ENCODE measurements at regions not wholly inside any gene's neighbourhood (a gene's known extent, or its start where the extent isn't known, plus 50 kb on each side); places are given as distances from the start of the nearest gene placed in this dataset.

- DNase-seq (ENCODE audit: low spot score): no peak
- TF ChIP-seq, protein P1, sequence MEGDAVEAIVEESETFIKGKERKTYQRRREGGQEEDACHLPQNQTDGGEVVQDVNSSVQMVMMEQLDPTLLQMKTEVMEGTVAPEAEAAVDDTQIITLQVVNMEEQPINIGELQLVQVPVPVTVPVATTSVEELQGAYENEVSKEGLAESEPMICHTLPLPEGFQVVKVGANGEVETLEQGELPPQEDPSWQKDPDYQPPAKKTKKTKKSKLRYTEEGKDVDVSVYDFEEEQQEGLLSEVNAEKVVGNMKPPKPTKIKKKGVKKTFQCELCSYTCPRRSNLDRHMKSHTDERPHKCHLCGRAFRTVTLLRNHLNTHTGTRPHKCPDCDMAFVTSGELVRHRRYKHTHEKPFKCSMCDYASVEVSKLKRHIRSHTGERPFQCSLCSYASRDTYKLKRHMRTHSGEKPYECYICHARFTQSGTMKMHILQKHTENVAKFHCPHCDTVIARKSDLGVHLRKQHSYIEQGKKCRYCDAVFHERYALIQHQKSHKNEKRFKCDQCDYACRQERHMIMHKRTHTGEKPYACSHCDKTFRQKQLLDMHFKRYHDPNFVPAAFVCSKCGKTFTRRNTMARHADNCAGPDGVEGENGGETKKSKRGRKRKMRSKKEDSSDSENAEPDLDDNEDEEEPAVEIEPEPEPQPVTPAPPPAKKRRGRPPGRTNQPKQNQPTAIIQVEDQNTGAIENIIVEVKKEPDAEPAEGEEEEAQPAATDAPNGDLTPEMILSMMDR (IDR thresholded peaks at IDR 0.05; ENCODE audit: extremely low read depth, missing control alignments): no peak
Measured at GRCh38 chrX:68912113-68912512, 83.3 kb downstream of the EFNB1 start.

- TF ChIP-seq, protein P1 (IDR thresholded peaks at IDR 0.05; ENCODE audit: extremely low read depth, missing control alignments): no peak
- DNase-seq (ENCODE audit: low spot score): no peak
Measured at GRCh38 chrX:68910731-68911428, 82.1 kb downstream of the EFNB1 start.

DNA sequence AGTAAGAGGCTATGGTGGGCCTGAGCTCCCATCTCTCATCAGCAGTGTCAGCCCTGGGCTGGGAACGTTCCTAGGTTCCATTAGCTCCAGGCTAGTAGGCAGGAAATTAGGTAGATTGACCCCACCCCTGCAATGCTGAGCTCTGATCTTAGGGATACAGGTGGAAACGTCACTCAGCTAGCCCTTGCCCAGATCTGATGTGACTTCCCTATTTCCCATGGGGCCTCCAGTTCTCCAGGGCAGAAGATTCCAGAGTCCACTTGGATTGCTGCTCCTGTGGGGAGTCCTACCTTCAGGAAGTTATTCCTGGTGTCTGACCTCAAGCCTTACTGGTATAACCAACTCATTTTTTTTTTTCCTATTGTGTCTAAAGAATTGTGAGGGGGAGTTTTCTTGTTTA, 81.1 kb downstream of the EFNB1 start:
- TF ChIP-seq, protein P1 (IDR thresholded peaks at IDR 0.05; ENCODE audit: extremely low read depth, missing control alignments): no peak
- DNase-seq (ENCODE audit: low spot score): no peak

DNA sequence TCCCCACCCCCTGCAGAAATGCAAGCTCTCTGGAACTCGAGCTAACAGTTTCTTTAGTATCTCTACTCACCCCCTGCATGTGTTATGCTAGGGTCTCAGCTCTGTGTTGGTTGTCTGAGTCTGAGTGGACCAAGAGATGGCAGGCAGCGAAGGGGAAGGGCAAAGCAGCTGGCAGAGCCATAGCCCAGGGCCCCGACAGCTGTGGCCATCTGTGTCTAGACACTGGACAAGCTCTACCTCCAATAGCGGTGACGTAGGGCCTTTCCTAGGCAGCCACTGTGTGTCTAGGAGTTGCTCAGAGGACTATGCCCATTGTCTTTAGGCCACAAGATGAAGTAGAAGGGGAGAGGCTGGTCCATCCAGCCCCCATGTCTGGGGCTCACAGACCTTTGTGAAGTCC, 79.2 kb downstream of the EFNB1 start:
- TF ChIP-seq, protein P1 (IDR thresholded peaks at IDR 0.05; ENCODE audit: extremely low read depth, missing control alignments): no peak

DNA sequence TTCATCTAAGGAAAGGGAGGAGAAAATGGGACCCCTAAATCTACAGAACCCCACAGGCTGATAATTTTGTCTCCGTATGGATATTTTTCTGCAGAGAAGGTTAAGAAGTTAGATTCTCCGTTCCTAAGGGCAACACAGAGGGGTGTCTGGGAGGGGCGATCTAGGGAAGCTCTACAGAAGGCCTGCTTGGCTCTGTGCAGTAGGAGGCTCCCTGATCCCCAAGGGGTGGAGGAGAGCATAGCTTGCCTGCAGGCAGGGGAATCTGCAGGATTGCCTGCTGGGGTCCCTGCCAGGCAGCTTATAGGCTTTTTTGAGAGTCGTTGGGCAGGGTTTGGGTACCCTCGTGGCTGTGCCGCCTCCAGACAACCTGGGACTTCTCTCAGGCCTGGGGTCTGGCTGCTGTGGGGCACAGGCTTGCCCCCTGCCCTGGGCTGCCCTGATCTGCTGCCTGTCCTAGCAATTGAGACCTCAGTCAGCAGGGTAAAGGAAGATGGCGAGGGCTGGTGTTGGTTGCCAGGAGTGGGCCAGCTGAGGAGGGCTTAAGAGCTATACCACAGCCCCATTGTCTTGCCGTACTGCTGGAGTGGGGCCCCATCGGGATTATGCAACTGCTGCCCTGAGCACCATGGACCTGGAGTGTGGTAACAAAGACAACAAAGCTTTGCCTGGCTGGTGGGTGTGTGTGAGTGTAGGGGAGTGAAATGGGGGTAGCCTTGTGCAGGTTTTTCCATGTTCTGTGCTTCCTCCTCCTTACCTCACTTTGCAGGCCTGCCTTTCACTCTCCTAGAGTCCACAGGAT, 74.1 kb downstream of the EFNB1 start:
- DNase-seq (ENCODE audit: low spot score): no peak
- TF ChIP-seq, protein P1 (IDR thresholded peaks at IDR 0.05; ENCODE audit: extremely low read depth, missing control alignments): no peak

More for the DNA sequence above, 79.2 kb downstream of the EFNB1 start:
- no peak for DNase-seq (ENCODE audit: low spot score)

- no peak for DNase-seq (ENCODE audit: low spot score)
Measured at GRCh38 chrX:68901519-68901918, 72.7 kb downstream of the EFNB1 start.

GRCh38 chrX:68898598-68898997, 69.8 kb downstream of the EFNB1 start:
- no peak for DNase-seq (ENCODE audit: low spot score)
- TF ChIP-seq, protein P1 (IDR thresholded peaks at IDR 0.05; ENCODE audit: extremely low read depth, missing control alignments): no peak

More at GRCh38 chrX:68901519-68901918, 72.7 kb downstream of the EFNB1 start:
- TF ChIP-seq, protein P1 (IDR thresholded peaks at IDR 0.05; ENCODE audit: extremely low read depth, missing control alignments): no peak

All from GM20000 (cell line).